CD4-positive, alpha-beta T cell treated with Interleukin-6 for 4 hours (primary cell): ENCODE measurements at regions not wholly inside any gene's neighbourhood (a gene's known extent, or its start where the extent isn't known, plus 50 kb on each side); places are given as distances from the start of the nearest gene placed in this dataset.

ENCODE experiments used
- DNase-seq: peaks from one replicate; pipeline ENCODE4 v3.0.0-alpha.2; 2020; ENCODE audit warnings: mixed read lengths

DNA sequence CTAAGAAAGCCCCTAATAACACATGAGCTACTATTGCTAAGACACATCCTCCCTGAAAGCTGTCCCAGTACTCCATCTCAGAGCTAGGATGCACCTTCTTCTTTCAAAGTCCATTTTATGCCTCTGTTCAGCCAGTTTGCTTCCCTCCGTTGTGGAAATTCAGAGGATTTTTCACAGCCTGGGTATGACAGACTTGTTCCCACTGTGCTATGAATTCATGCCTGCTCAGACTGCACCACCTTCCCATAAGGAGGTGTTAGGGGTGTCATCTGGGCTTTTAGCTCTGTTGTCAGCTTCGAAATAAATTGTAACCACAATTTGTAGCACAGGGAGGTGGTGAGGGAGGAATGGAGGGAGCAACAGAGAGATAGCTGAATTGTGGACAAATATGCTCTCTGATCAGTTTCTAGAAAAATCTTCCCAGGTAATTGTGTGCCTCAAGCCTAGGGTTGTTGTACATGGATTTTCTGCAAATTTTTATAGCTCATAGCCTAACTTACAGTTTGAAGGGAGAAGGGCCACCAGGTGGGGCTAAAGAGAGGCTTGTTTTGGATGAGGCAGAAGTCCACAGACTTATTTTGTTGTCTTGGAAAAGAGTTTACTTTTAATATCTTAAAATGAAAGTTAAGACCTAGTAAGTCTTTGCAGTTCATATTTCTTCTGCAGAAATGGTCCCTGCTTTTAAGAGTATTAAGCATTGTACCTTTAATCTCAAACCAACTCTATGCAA lies 462.0 kb downstream of the PDCD6IP start:
- DNase-seq, result no peak

- DNase-seq, result no peak
Measured at GRCh38 chr3:34261001-34261385, 462.6 kb downstream of the PDCD6IP start.

GRCh38 chr3:34263101-34263621 lies 464.7 kb downstream of the PDCD6IP start:
- DNase-seq, result no peak

- DNase-seq, result no peak
Measured at GRCh38 chr3:34264337-34265041, 466.1 kb downstream of the PDCD6IP start.

GRCh38 chr3:34267088-34267487 lies 468.7 kb downstream of the PDCD6IP start:
- DNase-seq, result no peak

DNA sequence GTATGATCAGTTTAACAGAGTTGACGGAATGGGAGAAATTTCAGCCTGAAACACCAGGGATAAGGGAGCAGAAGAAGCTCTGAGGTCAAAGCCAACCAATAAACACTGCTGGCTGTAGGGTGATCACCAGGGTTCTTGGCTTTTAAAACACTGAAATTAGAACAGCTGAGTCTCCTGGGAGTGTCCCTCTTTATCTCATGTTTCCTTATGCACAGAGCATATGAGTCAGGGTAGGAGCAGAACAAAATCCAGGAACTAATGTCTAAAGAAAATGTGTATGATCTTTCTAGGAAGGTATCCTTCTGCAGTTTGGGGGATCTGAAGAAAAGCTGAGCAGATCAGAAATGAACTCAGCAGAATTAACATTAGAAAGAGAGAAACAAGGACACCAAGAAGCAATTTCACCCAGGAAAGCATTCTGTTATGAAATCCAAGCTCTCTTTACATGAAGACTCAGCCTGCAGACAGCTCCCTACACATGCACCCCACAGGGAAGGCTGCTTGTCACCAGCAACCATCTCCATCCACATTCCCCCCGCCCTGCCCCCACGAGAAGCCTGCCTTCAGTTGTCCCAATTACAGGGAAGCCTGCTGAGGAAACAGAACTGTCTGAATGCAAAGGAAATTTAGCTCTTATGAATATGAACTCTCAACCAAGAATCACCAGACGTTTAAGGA lies 469.7 kb downstream of the PDCD6IP start:
- DNase-seq, result no peak

GRCh38 chr3:34275811-34276210 lies 477.4 kb downstream of the PDCD6IP start:
- DNase-seq, result no peak

GRCh38 chr3:34276342-34276741 lies 477.9 kb downstream of the PDCD6IP start:
- no peak for DNase-seq

DNA sequence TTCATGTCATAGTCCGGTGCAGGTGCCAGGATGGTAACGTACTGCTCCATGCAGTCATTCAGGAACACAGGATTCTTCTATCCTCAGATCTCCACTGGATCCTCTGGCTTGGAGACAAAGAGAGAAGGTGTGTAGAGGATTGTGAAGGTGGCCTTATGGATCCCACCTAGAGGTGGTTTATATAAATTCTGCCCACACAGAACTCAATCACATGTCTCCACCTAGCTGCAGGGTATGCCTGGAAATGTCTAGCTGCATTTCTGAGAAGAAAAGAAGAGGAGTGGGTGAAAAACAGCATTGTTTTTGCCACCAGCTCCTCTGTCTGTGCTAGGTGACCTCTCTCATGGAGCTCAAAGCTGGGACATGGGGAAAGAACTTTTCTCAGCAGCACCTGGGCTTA lies 478.7 kb downstream of the PDCD6IP start:
- DNase-seq, result no peak

- DNase-seq, result no peak
Measured at GRCh38 chr3:34279901-34280300, 481.5 kb downstream of the PDCD6IP start.

DNA sequence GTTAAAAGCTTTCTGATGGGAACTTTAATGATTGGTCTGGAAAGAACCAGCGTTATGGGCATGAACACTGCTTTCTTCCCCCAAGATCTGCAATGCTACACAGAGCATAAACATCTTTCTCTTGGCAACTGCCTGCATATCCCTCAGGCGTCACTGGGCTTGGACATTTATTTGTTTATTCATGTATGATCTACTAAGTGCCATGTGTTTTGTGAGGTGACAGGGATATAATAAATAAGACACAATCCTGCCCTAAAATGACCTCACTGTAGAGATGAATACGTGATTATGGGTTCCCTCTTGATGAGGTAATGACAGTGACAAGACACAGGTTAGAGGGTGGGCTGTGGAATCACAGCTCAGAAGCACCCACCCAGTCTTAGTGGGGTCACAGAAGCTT lies 485.3 kb downstream of the PDCD6IP start:
- DNase-seq, result no peak

- no peak for DNase-seq
Measured at GRCh38 chr3:34284959-34285826, 486.8 kb downstream of the PDCD6IP start.

GRCh38 chr3:34285827-34286188 lies 487.4 kb downstream of the PDCD6IP start:
- no peak for DNase-seq

DNA sequence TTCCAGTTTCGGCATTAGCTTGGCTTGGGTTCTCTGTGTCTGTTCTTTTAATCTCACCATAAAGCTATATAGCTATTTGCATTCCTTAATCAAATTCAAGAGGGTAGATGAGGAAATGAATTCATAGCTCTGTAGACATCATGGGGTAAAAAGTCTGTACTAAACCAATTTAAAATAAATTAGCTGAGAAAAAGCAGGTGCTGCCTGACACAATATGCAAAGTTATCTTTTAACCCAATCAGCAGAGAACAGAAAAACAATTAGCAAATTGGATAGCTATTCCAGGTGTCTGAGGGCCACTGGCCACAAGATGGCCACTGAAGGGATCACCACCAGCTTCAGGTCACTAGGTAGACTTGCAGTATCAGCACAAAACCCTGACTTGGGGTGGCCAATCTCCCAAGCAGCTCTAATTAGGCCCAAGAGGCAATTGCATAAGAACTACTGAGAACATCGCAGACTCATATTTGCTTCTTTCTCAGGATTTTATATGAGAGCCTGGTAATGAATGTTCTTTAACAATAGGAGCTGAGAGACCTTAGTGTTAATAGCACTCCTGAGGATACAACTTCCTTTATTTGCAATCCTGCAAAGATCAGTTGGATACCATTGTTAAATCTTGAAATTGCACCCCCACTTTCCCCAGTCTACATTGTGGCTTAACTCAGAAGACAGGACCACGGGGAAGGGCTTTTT lies 494.3 kb downstream of the PDCD6IP start:
- DNase-seq, result no peak

DNA sequence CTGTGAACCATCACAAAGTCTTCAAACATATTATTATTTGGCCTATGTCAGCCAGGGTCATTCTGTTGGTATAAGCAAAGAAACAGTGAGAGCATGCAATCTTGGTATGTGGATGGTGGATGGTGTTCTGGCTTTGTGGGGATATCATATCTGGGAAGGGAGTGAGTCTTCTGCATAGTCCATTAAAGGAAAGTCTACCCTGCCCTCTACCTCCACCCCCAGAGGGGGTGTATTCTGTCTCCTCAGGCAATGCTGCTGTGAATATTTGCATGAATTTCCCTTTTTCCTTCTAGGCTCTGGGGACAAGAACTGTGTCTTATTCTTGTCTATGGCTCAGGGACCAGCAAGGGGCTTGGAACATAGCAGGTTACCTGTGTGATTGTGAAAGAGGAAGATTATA lies 495.8 kb downstream of the PDCD6IP start:
- no peak for DNase-seq

DNA sequence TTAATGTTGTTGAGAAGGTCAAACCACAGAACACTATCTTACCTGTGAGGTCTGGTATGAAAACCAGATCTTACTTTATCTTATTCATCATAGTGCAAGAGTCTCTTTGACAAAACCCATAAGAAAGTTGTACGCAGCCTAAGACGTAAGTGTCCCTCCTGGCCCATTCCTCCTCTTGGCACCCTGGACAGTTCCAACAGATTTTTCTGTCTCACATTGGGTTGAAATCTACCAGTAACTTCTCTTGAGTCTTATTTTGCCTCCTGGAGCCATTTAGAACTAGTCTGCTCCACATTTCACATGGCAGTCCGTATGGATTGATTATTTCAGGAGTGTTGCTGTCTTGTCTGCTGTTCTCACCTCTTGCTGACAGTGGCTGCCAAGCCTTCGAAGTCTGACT lies 498.4 kb downstream of the PDCD6IP start:
- DNase-seq, result no peak

- DNase-seq, result no peak
Measured at GRCh38 chr3:34298653-34299052, 500.2 kb downstream of the PDCD6IP start.

DNA sequence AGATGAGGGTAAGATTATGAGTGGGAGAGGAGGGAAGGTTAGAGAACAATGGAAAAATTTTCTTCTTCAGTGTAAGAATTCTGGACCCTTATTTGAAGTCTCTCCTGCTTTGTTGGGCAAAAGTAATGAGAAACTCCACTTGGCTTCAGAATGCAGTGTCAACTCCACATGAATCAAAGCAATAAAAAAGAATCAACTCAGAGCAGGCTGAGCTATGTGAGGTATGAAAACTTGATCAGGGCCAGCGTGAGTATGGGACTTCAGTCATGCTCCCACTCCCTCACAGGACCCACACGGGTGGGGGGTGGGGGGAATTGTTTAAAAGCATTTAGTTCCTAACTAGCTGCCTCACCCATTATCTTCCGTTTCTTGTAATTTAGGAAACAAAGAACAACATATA lies 502.2 kb downstream of the PDCD6IP start:
- no peak for DNase-seq

GRCh38 chr3:34301313-34301712 lies 502.9 kb downstream of the PDCD6IP start:
- no peak for DNase-seq

GRCh38 chr3:34305266-34305665 lies 506.8 kb downstream of the PDCD6IP start:
- DNase-seq, result no peak

GRCh38 chr3:34312684-34313083 lies 514.3 kb downstream of the PDCD6IP start:
- DNase-seq, result no peak

- no peak for DNase-seq
Measured at GRCh38 chr3:34319881-34320280, 521.5 kb downstream of the PDCD6IP start.
